Retinal pigment epithelial cell (primary cell): ENCODE measurements at regions not wholly inside any gene's neighbourhood (a gene's known extent, or its start where the extent isn't known, plus 50 kb on each side); places are given as distances from the start of the nearest gene placed in this dataset.

Source experiments
- DNase-seq: peaks from one replicate; pipeline ENCODE4 v3.0.0-alpha.2; 2010; ENCODE audit warnings: low read depth
- H3K4me3 ChIP-seq: 2 replicates; pipeline ENCODE4 v1.5.1; 2011; ENCODE audit warnings: mild to moderate bottlenecking, low read length, control low read depth, moderate library complexity
- CTCF ChIP-seq: conservative IDR thresholded peaks from 2 replicates; pipeline ENCODE4 v1.5.1; 2011; ENCODE audit warnings: low read depth, low read length, control low read depth, inconsistent platforms

GRCh38 chr2:66382091-66382490 lies 52.8 kb upstream of the MEIS1 start:
- no peak for DNase-seq
- TF ChIP-seq CTCF, result no peak
- no peak overlapping the region for H3K4me3 ChIP-seq

- no peak for DNase-seq
- no peak for TF ChIP-seq CTCF
- no peak overlapping the region for H3K4me3 ChIP-seq
Measured at GRCh38 chr2:66379473-66379872, 55.5 kb upstream of the MEIS1 start.

- no peak overlapping the region for H3K4me3 ChIP-seq
- no peak for DNase-seq
- no peak for TF ChIP-seq CTCF
Measured at GRCh38 chr2:66377832-66378231, 57.1 kb upstream of the MEIS1 start.

GRCh38 chr2:66370824-66371223 lies 64.1 kb upstream of the MEIS1 start:
- no peak overlapping the region for H3K4me3 ChIP-seq
- no peak for TF ChIP-seq CTCF
- no peak for DNase-seq

GRCh38 chr2:66366619-66367018 lies 68.3 kb upstream of the MEIS1 start:
- no peak for DNase-seq
- no peak overlapping the region for H3K4me3 ChIP-seq
- no peak for TF ChIP-seq CTCF

GRCh38 chr2:66364495-66365333 lies 70.2 kb upstream of the MEIS1 start:
- no peak for DNase-seq
- no peak for TF ChIP-seq CTCF
- H3K4me3 ChIP-seq, result no peak overlapping the region

- no peak for TF ChIP-seq CTCF
- DNase-seq, result peak; percentile 12
- H3K4me3 ChIP-seq, result no peak overlapping the region
Measured at GRCh38 chr2:66362701-66363100, 72.2 kb upstream of the MEIS1 start.
